Activated CD4-positive, alpha-beta T cell treated with anti-CD3 and anti-CD28 coated beads, Interleukin-2, amount 50 U/mL, for 16 hours (primary cell): ENCODE measurements at regions not wholly inside any gene's neighbourhood (a gene's known extent, or its start where the extent isn't known, plus 50 kb on each side); places are given as distances from the start of the nearest gene placed in this dataset.

Experiments used
- DNase-seq: peaks from one replicate; pipeline ENCODE4 v3.0.0-alpha.2; 2020

- no peak for DNase-seq
Observed at GRCh38 chr5:56339732-56340131, 106.6 kb upstream of the ANKRD55 start.

GRCh38 chr5:56337715-56338319, 104.7 kb upstream of the ANKRD55 start:
- DNase-seq: no peak

- DNase-seq: no peak
Observed at GRCh38 chr5:56335212-56335611, 102.1 kb upstream of the ANKRD55 start.

GRCh38 chr5:56330806-56331205, 97.7 kb upstream of the ANKRD55 start:
- no peak for DNase-seq

- DNase-seq: no peak
Observed at GRCh38 chr5:56330167-56330566, 97.0 kb upstream of the ANKRD55 start.

- DNase-seq: peak; percentile 78
Observed at GRCh38 chr5:56329652-56330051, 96.5 kb upstream of the ANKRD55 start.

- DNase-seq: peak; percentile 88
Observed at GRCh38 chr5:56328753-56329560, 95.8 kb upstream of the ANKRD55 start.

- peak; percentile 95 for DNase-seq
Observed at GRCh38 chr5:56327809-56328208, 94.7 kb upstream of the ANKRD55 start.

- no peak for DNase-seq
Observed at GRCh38 chr5:56326770-56327169, 93.6 kb upstream of the ANKRD55 start.

- no peak for DNase-seq
Observed at GRCh38 chr5:56326116-56326515, 93.0 kb upstream of the ANKRD55 start.

- no peak for DNase-seq
Observed at GRCh38 chr5:56325039-56325438, 91.9 kb upstream of the ANKRD55 start.

GRCh38 chr5:56323505-56323904, 90.4 kb upstream of the ANKRD55 start:
- DNase-seq: peak; percentile 51

GRCh38 chr5:56322592-56322991, 89.5 kb upstream of the ANKRD55 start:
- no peak for DNase-seq

- no peak for DNase-seq
Observed at GRCh38 chr5:56321236-56321881, 88.2 kb upstream of the ANKRD55 start.

- no peak for DNase-seq
Observed at GRCh38 chr5:56320686-56321085, 87.6 kb upstream of the ANKRD55 start.

- no peak for DNase-seq
Observed at GRCh38 chr5:56319526-56320181, 86.5 kb upstream of the ANKRD55 start.

- DNase-seq: no peak
Observed at GRCh38 chr5:56317923-56318561, 84.9 kb upstream of the ANKRD55 start.

- no peak for DNase-seq
Observed at GRCh38 chr5:56316299-56316994, 83.3 kb upstream of the ANKRD55 start.

- no peak for DNase-seq
Observed at GRCh38 chr5:56314529-56314928, 81.4 kb upstream of the ANKRD55 start.

GRCh38 chr5:56313596-56313995, 80.5 kb upstream of the ANKRD55 start:
- no peak for DNase-seq

- no peak for DNase-seq
Observed at GRCh38 chr5:56313004-56313531, 79.9 kb upstream of the ANKRD55 start.

- DNase-seq: no peak
Observed at GRCh38 chr5:56311306-56311905, 78.3 kb upstream of the ANKRD55 start.
